ENCODE measurements at regions not wholly inside any gene's neighbourhood (a gene's known extent, or its start where the extent isn't known, plus 50 kb on each side); places are given as distances from the start of the nearest gene placed in this dataset.

DNA sequence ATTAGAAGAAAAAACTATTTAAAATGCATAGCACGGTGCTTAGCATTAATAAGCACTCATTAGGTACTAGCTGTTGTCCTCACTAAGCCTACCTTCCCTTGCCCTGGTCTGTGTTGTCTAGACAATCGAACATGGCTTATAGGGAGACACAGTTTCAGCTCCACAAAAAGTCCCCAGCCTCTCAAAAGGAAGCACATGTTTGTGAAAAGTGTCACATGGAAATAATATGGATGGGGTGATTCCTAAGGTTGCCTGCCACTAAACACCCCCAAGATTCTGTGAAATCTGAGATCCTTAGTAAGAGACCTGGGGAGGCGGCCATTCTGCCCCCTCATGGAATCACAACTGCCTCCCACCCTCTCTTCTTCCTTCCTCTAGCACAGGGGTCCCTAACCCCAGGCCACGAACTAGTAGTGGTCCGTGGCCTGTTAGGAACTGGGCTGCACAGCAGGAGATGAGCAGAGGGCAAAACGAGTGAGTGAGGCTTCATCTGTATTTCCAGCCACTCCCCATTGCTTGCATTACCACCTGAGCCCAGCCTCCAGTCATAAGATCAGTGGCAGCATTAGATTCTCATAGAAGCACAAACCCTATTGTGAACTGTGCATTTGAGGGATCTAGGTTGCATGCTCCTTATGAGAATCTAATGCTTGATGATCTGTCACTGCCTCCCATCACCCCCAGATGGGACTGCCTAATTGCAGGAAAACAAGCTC, 59.6 kb upstream of the NDUFV2 start:
- H3K27me3 ChIP-seq = no peaks in the 10 kb centered on the region
- no peaks in the 10 kb centered on the region for H4K20me1 ChIP-seq (ENCODE audit: insufficient read depth, poor library complexity, severe bottlenecking)
- no peak overlapping the region for H3K4me3 ChIP-seq
- H3K4me2 ChIP-seq = no peak overlapping the region
- DNase-seq (ENCODE audit: low spot score) = no peak
- H3K9me3 ChIP-seq (ENCODE audit: low read depth) = no peaks in the 10 kb centered on the region
- H3K4me1 ChIP-seq (ENCODE audit: insufficient read depth) = peaks cover 17% of the 10 kb centered on the region
- H3K36me3 ChIP-seq (replicated peaks; ENCODE audit: insufficient read depth, low read depth) = no peaks in the 10 kb centered on the region
- TF ChIP-seq EZH2 (IDR thresholded peaks at IDR 0.05; ENCODE audit: borderline replicate concordance) (no peak), EZH2phosphoT487 (IDR thresholded peaks at IDR 0.05; ENCODE audit: low read depth, severe bottlenecking, unreplicated experiment) (no peak)
- TF ChIP-seq, protein P1, sequence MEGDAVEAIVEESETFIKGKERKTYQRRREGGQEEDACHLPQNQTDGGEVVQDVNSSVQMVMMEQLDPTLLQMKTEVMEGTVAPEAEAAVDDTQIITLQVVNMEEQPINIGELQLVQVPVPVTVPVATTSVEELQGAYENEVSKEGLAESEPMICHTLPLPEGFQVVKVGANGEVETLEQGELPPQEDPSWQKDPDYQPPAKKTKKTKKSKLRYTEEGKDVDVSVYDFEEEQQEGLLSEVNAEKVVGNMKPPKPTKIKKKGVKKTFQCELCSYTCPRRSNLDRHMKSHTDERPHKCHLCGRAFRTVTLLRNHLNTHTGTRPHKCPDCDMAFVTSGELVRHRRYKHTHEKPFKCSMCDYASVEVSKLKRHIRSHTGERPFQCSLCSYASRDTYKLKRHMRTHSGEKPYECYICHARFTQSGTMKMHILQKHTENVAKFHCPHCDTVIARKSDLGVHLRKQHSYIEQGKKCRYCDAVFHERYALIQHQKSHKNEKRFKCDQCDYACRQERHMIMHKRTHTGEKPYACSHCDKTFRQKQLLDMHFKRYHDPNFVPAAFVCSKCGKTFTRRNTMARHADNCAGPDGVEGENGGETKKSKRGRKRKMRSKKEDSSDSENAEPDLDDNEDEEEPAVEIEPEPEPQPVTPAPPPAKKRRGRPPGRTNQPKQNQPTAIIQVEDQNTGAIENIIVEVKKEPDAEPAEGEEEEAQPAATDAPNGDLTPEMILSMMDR (IDR thresholded peaks at IDR 0.05; ENCODE audit: poor library complexity) = no peak
- no peak overlapping the region for H3K27ac ChIP-seq
- H2AFZ ChIP-seq = no peak overlapping the region
- no peaks in the 10 kb centered on the region for H3K79me2 ChIP-seq
- H3K9me2 ChIP-seq (replicated peaks; ENCODE audit: insufficient read depth) = no peaks in the 10 kb centered on the region
- WGBS (ENCODE audit: low lambda C conversion rate, missing lambda C conversion rate) = 90% methylated on average over 6 of the region's 6 CpGs

DNA sequence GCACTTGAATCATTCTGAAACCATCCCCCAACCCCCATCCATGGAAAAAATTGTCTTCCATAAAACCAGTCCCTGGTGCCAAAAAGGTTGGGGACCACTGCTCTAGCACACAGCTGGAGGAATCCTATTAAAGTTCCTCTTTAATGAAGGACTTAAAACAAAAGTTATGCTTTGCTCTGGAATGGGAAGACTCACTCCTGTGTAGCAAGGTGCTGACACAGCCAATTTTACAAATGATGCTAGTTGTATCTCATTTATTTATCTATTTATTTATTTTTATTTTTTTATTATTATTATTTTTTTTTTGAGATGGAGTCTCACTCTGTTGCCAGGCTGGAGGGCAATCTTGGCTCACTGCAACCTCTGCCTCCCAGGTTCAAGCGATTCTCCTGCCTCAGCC, 58.9 kb upstream of the NDUFV2 start:
- no peaks in the 10 kb centered on the region for H3K9me2 ChIP-seq (replicated peaks; ENCODE audit: insufficient read depth)
- H2AFZ ChIP-seq = no peak overlapping the region
- H4K20me1 ChIP-seq (ENCODE audit: insufficient read depth, poor library complexity, severe bottlenecking) = no peaks in the 10 kb centered on the region
- no peaks in the 10 kb centered on the region for H3K36me3 ChIP-seq (replicated peaks; ENCODE audit: insufficient read depth, low read depth)
- DNase-seq (ENCODE audit: low spot score) = no peak
- no peak overlapping the region for H3K27ac ChIP-seq
- TF ChIP-seq EZH2phosphoT487 (IDR thresholded peaks at IDR 0.05; ENCODE audit: low read depth, severe bottlenecking, unreplicated experiment) (no peak), EZH2 (IDR thresholded peaks at IDR 0.05; ENCODE audit: borderline replicate concordance) (no peak)
- TF ChIP-seq, protein P1 (IDR thresholded peaks at IDR 0.05; ENCODE audit: poor library complexity) = no peak
- H3K4me1 ChIP-seq (ENCODE audit: insufficient read depth) = peaks cover 11% of the 10 kb centered on the region
- H3K79me2 ChIP-seq = no peaks in the 10 kb centered on the region
- H3K4me2 ChIP-seq = no peak overlapping the region
- H3K27me3 ChIP-seq = no peaks in the 10 kb centered on the region
- H3K4me3 ChIP-seq = no peak overlapping the region
- no peaks in the 10 kb centered on the region for H3K9me3 ChIP-seq (ENCODE audit: low read depth)
- WGBS (ENCODE audit: low lambda C conversion rate, missing lambda C conversion rate) = 100% methylated on average over 1 of the region's 1 CpG

GRCh38 chr18:9047715-9048114, 54.8 kb upstream of the NDUFV2 start:
- Histone ChIP-seq H2AFZ (no peak overlapping the region), H3K27ac (no peak overlapping the region), H3K36me3 (replicated peaks; ENCODE audit: insufficient read depth, low read depth) (no peaks in the 10 kb centered on the region), H3K79me2 (no peaks in the 10 kb centered on the region), H3K4me3 (no peak overlapping the region), H3K4me1 (ENCODE audit: insufficient read depth) (no peaks in the 10 kb centered on the region), H3K4me2 (no peak overlapping the region), H3K27me3 (no peaks in the 10 kb centered on the region), H4K20me1 (ENCODE audit: insufficient read depth, poor library complexity, severe bottlenecking) (no peaks in the 10 kb centered on the region), H3K9me3 (ENCODE audit: low read depth) (no peaks in the 10 kb centered on the region), H3K9me2 (replicated peaks; ENCODE audit: insufficient read depth) (no peaks in the 10 kb centered on the region)
- no peak for DNase-seq (ENCODE audit: low spot score)
- 88% methylated on average over 7 of the region's 7 CpGs for WGBS (ENCODE audit: low lambda C conversion rate, missing lambda C conversion rate)
- TF ChIP-seq, protein P1 (IDR thresholded peaks at IDR 0.05; ENCODE audit: poor library complexity) = no peak
- TF ChIP-seq EZH2phosphoT487 (IDR thresholded peaks at IDR 0.05; ENCODE audit: low read depth, severe bottlenecking, unreplicated experiment) = no peak
- TF ChIP-seq EZH2 (IDR thresholded peaks at IDR 0.05; ENCODE audit: borderline replicate concordance) = no peak

All from hepatocyte (in vitro differentiated cells).